IgD-negative memory B cell (primary cell): ENCODE measurements at regions not wholly inside any gene's neighbourhood (a gene's known extent, or its start where the extent isn't known, plus 50 kb on each side); places are given as distances from the start of the nearest gene placed in this dataset.

Source experiments
- H3K27ac Mint-ChIP-seq, 3 donors: one replicate each; pipeline ENCODE4 v1.8.0; 2020 to 2022; ENCODE audit warnings: mild to moderate bottlenecking in 3 of 3, mixed read lengths in 3 of 3, moderate library complexity in 1 of 3
- H3K27me3 Mint-ChIP-seq: one replicate; pipeline ENCODE4 v1.8.0; 2021; ENCODE audit warnings: mixed read lengths
- H3K36me3 Mint-ChIP-seq: one replicate; pipeline ENCODE4 v1.8.0; 2020; ENCODE audit warnings: mild to moderate bottlenecking, mixed read lengths
- H3K4me1 Mint-ChIP-seq, 3 donors: one replicate each; pipeline ENCODE4 v1.8.0; 2020 to 2022; ENCODE audit warnings: mixed read lengths in 3 of 3, mild to moderate bottlenecking in 1 of 3
- H3K4me3 Mint-ChIP-seq, 4 donors: one replicate each; pipeline ENCODE4 v1.8.0; 2020 to 2022; ENCODE audit warnings: mild to moderate bottlenecking in 4 of 4, mixed read lengths in 4 of 4, moderate library complexity in 3 of 4
- H3K9me3 Mint-ChIP-seq, 3 donors: one replicate each; pipeline ENCODE4 v1.8.0; 2020 to 2021; ENCODE audit warnings: mixed read lengths in 3 of 3, mild to moderate bottlenecking in 1 of 3

DNA sequence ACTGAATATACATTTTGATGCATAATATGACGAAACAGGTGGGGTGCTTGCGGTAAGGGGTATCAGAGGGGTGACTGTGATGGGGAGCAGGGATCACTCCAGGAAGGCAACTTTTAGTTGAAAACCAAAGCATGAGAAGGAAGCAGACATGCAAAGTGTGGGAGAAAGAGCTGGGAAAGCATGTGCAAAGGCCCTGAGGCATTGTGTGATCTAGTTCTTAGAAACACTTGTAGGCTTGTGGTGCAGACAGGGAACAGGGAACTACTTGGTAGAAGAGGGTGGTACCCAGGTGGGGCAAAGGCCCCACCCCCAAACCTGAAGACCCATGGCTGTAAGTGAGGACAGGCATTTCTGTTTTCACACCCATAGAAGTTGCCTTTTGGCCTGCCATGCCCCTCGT, 459.9 kb upstream of the EEF2KMT start:
- peaks cover 4 to 17% (median 12%) of the 10 kb centered on the region in 3 donors for H3K9me3 Mint-ChIP-seq
- H3K36me3 Mint-ChIP-seq: peaks cover 2% of the 10 kb centered on the region
- H3K27ac Mint-ChIP-seq: no peak overlapping the region
- no peaks in the 10 kb centered on the region for H3K27me3 Mint-ChIP-seq
- no peak overlapping the region for H3K4me3 Mint-ChIP-seq
- H3K4me1 Mint-ChIP-seq: no peaks in the 10 kb centered on the region

DNA sequence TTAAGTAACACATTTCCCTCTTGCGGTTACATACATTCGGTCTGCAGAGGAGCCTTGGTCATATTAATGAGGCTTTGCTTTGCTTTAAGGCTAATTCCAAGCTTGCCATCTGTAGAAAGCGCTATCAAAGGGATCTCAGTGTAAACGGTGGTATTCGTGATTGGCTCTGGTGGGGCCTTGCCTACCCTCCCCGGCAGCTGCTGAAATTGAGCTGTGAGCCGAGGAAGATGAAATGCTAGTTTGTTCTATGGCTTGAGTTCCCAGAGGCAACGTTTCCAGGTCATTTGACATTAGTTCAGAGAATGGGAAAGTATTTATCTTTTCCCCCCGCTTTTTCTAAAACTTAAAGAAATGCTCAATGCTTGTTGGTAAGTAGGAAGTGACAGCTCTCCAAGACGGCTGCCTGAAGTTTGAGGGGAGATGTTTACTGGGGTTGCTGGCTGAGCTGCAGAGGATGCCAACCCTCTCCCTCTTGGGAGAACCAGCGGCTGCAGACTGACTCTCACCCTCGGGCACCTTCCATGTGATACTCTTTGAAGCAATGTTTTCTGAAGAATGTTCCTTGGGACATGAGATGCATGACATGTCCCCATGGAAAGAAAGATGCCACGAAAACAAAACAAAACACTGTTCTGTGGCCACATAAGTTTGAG, 458.7 kb upstream of the EEF2KMT start:
- Mint-ChIP-seq H3K4me3 (no peak overlapping the region), H3K9me3 (peaks cover 4 to 21% (median 9%) of the 10 kb centered on the region in 3 donors), H3K27me3 (no peaks in the 10 kb centered on the region), H3K27ac (no peak overlapping the region), H3K4me1 (no peaks in the 10 kb centered on the region), H3K36me3 (peaks cover 2% of the 10 kb centered on the region)

DNA sequence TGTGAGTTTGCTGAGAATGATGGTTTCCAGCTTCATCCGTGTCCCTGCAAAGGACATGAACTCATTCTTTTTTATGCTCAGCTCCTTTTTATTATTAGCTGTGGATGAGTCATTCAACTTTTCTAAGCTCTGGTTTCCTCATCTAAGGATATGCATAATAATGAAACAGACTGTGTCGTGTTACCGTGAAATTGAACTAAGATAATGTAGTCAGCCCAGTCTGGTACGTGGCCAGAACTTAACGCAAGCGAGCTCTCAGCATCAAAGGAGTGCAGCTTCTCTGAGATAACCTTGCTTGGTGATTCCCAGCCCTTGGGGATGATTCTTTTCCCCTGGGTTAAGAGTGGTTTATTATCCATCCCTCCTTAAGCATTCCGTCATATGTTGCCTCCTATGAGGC, 454.3 kb upstream of the EEF2KMT start:
- H3K36me3 Mint-ChIP-seq: no peaks in the 10 kb centered on the region
- peaks cover 3 to 13% (median 3%) of the 10 kb centered on the region in 3 donors for H3K9me3 Mint-ChIP-seq
- no peaks in the 10 kb centered on the region for H3K4me1 Mint-ChIP-seq
- no peak overlapping the region for H3K27ac Mint-ChIP-seq
- H3K4me3 Mint-ChIP-seq: no peak overlapping the region
- no peaks in the 10 kb centered on the region for H3K27me3 Mint-ChIP-seq

GRCh38 chr16:5549802-5550201, 452.2 kb upstream of the EEF2KMT start:
- no peak overlapping the region for H3K4me3 Mint-ChIP-seq
- no peaks in the 10 kb centered on the region for H3K36me3 Mint-ChIP-seq
- no peaks in the 10 kb centered on the region for H3K27me3 Mint-ChIP-seq
- H3K27ac Mint-ChIP-seq: no peak overlapping the region
- H3K9me3 Mint-ChIP-seq: peaks cover 0 to 15% (median 3%) of the 10 kb centered on the region in 3 donors
- H3K4me1 Mint-ChIP-seq: no peaks in the 10 kb centered on the region

DNA sequence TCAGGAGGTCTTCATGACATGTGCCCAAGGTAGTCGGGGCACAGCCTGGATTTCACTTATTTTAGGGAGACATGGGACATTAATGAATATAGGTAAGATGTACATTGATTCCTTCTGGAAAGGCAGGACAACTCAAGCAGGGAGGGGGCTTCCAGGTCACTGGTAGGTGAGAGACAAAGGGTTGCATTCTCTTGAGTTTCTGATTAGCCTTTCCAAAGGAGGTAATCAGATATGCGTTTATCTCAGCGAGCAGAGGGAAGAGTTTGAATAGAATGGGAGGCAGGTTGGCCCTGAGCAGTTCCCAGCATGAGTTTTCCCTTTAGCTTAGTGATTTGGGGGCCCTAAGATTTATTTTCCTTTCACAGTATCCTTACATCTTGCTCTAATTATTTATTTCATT, 443.8 kb upstream of the EEF2KMT start:
- H3K9me3 Mint-ChIP-seq: peaks cover 0 to 7% (median 6%) of the 10 kb centered on the region in 3 donors
- no peak overlapping the region for H3K4me3 Mint-ChIP-seq
- H3K27me3 Mint-ChIP-seq: no peaks in the 10 kb centered on the region
- no peaks in the 10 kb centered on the region for H3K4me1 Mint-ChIP-seq
- H3K27ac Mint-ChIP-seq: no peak overlapping the region
- no peaks in the 10 kb centered on the region for H3K36me3 Mint-ChIP-seq

GRCh38 chr16:5537347-5537746, 439.8 kb upstream of the EEF2KMT start:
- Mint-ChIP-seq H3K27ac (no peak overlapping the region), H3K4me1 (no peaks in the 10 kb centered on the region), H3K36me3 (no peaks in the 10 kb centered on the region), H3K9me3 (peaks cover 0 to 18% (median 7%) of the 10 kb centered on the region in 3 donors), H3K4me3 (no peak overlapping the region), H3K27me3 (no peaks in the 10 kb centered on the region)

DNA sequence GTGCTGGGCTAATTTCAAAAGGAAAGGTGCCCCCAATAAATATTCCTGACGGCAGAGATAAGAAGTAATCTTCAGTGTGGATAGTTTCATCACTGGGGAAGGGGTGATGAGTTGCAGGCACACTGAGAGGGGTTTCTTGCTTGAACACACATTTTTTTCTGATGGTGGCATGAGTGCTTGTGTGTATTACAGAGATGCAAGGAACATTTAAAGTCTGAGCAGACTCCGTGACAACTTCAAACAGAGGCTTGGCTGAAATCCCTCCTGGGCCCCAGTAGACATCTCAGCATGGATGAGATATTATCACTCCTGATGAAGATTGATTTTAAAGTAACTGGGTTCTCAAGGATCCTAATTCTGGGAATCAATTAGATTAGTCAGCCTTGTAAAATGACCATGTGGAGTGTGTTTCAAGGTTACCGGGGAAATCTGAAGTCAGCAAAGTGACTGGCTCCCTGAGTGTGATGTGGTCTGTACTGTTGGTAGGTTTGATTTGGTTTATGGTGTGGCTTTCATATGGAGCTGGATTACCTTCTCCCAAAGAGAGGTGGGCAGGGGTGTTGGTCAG, 435.8 kb upstream of the EEF2KMT start:
- Mint-ChIP-seq H3K9me3 (peaks cover 3 to 18% (median 15%) of the 10 kb centered on the region in 3 donors), H3K36me3 (no peaks in the 10 kb centered on the region), H3K27me3 (peaks cover 2% of the 10 kb centered on the region), H3K4me3 (no peak overlapping the region), H3K27ac (no peak overlapping the region), H3K4me1 (peaks cover 0 to 1% (median 0%) of the 10 kb centered on the region in 3 donors)

DNA sequence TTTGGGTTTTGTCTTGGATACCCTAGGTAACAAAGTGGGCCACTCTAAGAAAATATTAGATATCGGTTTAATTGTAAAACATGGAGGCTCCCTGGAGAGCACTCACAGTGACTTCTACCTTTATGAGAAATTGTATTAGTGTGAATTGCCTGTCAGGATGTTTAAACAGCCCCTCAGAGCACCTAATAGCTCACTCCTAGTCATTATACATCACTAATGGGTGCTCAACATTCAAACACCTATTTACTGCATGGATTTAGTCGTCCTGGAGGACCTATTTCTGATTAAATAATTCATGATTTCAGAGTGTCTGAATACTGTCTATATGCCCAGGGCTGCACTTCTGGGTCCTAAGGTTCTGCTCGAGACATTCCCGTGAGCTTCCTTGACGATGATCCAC, 430.2 kb upstream of the EEF2KMT start:
- no peak overlapping the region for H3K4me3 Mint-ChIP-seq
- no peaks in the 10 kb centered on the region for H3K36me3 Mint-ChIP-seq
- no peak overlapping the region for H3K27ac Mint-ChIP-seq
- peaks cover 10 to 14% (median 10%) of the 10 kb centered on the region in 3 donors for H3K9me3 Mint-ChIP-seq
- H3K4me1 Mint-ChIP-seq: peaks cover 0 to 1% (median 0%) of the 10 kb centered on the region in 3 donors
- peaks cover 2% of the 10 kb centered on the region for H3K27me3 Mint-ChIP-seq

DNA sequence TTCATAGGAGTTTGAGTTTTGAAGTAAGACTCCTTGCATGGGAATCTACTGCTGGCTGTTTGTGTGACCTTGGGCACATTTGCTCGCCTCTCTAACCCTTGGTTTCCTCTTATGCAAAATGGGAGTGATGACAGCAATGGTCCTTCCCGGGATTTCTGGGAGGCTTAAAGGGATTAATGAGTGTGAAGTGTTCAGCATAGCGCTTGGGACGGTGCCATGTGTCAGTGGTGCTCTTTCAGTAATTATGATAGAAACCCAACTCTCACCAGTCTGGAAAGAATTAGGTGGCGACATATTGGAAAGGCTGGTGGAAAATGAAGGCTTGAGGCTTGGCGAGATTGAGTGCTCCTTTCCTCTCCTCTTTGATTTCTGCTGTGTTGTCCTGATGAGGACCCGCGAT, 429.2 kb upstream of the EEF2KMT start:
- H3K36me3 Mint-ChIP-seq: no peaks in the 10 kb centered on the region
- H3K4me1 Mint-ChIP-seq: peaks cover 0 to 1% (median 0%) of the 10 kb centered on the region in 3 donors
- no peak overlapping the region for H3K4me3 Mint-ChIP-seq
- peaks cover 8 to 19% (median 17%) of the 10 kb centered on the region in 3 donors for H3K9me3 Mint-ChIP-seq
- no peak overlapping the region for H3K27ac Mint-ChIP-seq
- H3K27me3 Mint-ChIP-seq: peaks cover 2% of the 10 kb centered on the region

GRCh38 chr16:5523829-5524228, 426.2 kb upstream of the EEF2KMT start:
- H3K36me3 Mint-ChIP-seq: no peaks in the 10 kb centered on the region
- peaks cover 0 to under 1% (median 0%) of the 10 kb centered on the region in 3 donors for H3K4me1 Mint-ChIP-seq
- H3K27ac Mint-ChIP-seq: no peak overlapping the region
- no peaks in the 10 kb centered on the region for H3K27me3 Mint-ChIP-seq
- H3K9me3 Mint-ChIP-seq: peaks cover 4 to 21% (median 21%) of the 10 kb centered on the region in 3 donors
- H3K4me3 Mint-ChIP-seq: no peak overlapping the region

- Mint-ChIP-seq H3K36me3 (peaks cover 2% of the 10 kb centered on the region), H3K9me3 (peaks cover 7 to 14% (median 11%) of the 10 kb centered on the region in 3 donors), H3K4me1 (no peaks in the 10 kb centered on the region), H3K4me3 (no peak overlapping the region), H3K27me3 (no peaks in the 10 kb centered on the region), H3K27ac (no peak overlapping the region)
These were observed 418.5 kb upstream of the EEF2KMT start for GRCh38 chr16:5516115-5516514.

DNA sequence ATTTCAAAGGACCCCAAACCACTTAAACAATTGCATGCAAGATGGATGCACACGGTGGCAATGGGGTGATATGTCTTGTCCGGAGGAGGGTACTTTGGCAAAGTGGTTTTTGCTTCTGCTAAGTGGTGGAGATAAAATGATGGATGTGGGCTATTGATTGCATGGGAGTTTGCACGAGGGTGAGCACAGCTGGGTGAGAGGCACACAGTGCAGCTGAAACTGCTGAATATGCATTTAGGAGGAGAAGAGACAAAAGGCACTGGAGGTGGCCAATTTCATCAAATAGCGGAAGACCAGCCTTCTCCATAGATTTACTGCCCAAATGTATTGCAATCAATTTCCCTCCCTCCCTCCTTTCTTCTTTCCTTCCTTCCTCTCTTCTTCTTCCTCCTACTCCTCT, 414.4 kb upstream of the EEF2KMT start:
- Mint-ChIP-seq H3K27ac (no peak overlapping the region), H3K4me1 (peaks cover 0 to 2% (median 0%) of the 10 kb centered on the region in 3 donors), H3K36me3 (peaks cover 2% of the 10 kb centered on the region), H3K27me3 (no peaks in the 10 kb centered on the region), H3K4me3 (no peak overlapping the region), H3K9me3 (peaks cover 7 to 14% (median 7%) of the 10 kb centered on the region in 3 donors)

- Mint-ChIP-seq H3K36me3 (peaks cover 2% of the 10 kb centered on the region), H3K27me3 (no peaks in the 10 kb centered on the region), H3K4me3 (no peak overlapping the region), H3K9me3 (peaks cover 4 to 10% (median 5%) of the 10 kb centered on the region in 3 donors), H3K4me1 (peaks cover 0 to 2% (median 0%) of the 10 kb centered on the region in 3 donors), H3K27ac (no peak overlapping the region)
These were observed 413.3 kb upstream of the EEF2KMT start for GRCh38 chr16:5510819-5511370.

DNA sequence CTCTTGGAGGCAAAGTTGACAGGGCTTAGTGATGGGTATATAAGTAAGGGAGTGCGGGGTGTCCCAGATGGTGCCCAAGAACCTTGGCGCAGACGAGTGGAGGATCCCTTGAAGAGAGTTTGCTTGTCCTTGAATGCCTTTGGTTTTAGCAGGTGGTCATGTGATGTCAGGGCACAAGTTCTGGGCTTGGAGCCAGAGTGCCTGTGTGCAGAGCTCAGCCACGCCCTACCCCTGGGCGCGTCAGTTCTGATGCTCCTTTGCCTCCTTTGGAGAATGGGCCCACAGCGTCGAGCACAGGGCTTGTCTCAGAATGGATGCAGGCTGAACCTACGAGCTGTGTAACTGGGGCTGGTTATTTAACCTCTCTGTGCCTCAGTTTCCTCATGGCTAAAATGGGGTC, 412.2 kb upstream of the EEF2KMT start:
- Mint-ChIP-seq H3K27ac (no peak overlapping the region), H3K9me3 (peaks cover 4 to 10% (median 5%) of the 10 kb centered on the region in 3 donors), H3K36me3 (peaks cover 2% of the 10 kb centered on the region), H3K4me3 (no peak overlapping the region), H3K4me1 (peaks cover 0 to 2% (median 0%) of the 10 kb centered on the region in 3 donors), H3K27me3 (no peaks in the 10 kb centered on the region)

DNA sequence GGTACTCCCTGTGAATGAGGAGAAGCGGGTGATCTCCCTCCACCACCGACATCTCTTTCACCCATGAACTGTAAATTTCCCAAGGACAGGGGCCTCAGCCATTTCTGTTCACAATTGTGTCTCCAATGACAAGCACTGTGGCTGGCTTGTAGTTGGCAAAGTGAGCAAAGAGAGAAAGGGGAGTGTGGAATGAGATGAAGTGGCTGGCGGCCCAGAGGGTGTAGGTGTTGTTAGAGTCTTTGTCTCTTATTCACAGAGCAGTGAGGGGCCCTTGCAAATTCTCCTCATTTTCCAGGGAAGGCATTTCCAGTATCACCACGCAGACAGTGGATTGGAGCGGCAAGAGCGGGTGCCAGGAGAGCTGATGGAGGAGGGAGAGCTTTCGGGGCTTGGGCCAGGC, 411.7 kb upstream of the EEF2KMT start:
- Mint-ChIP-seq H3K27me3 (peaks cover 1% of the 10 kb centered on the region), H3K4me3 (no peak overlapping the region), H3K4me1 (peaks cover 0 to 2% (median 0%) of the 10 kb centered on the region in 3 donors), H3K9me3 (peaks cover 3 to 9% (median 7%) of the 10 kb centered on the region in 3 donors), H3K27ac (no peak overlapping the region), H3K36me3 (peaks cover 2% of the 10 kb centered on the region)
